GM21786 (cell line): ENCODE measurements at regions not wholly inside any gene's neighbourhood (a gene's known extent, or its start where the extent isn't known, plus 50 kb on each side); places are given as distances from the start of the nearest gene placed in this dataset.
"Not testable (repeated sequence)": the region's sequence is repeated elsewhere in the genome, so short reads cannot be mapped to it uniquely, and the experiment has no call there.

ENCODE experiments used
- ATAC-seq: cut with Tn5 transposase; IDR thresholded peaks from one replicate; pipeline ENCODE4 v1.9.1; 2021; ENCODE audit not compliant: unreplicated experiment

- no peak for ATAC-seq
These were observed 270.9 kb downstream of the SPRY1 start for GRCh38 chr4:123667496-123667895.

DNA sequence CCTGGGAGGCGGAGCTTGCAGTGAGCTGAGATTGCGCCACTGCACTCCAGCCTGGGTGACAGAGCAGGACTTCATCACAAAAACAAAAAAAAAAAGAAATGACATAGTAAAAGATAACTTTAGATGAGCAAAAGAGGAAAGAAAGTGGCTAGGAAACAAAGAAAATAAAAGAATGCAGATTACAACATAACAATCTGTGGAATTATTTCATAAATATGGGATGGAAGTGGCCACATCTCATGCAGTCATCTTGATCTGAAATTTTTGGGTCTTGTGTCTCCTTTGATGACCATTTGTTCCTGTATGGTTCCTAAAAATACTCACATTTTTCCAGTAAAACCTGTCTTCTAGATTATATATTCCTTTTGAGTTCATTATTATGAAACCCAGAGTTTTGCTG lies 271.4 kb downstream of the SPRY1 start:
- ATAC-seq, result no peak

GRCh38 chr4:123671636-123672404 lies 275.2 kb downstream of the SPRY1 start:
- peak; percentile 92 for ATAC-seq

- ATAC-seq, result no peak
These were observed 276.4 kb downstream of the SPRY1 start for GRCh38 chr4:123672987-123673386.

- no peak for ATAC-seq
These were observed 277.4 kb downstream of the SPRY1 start for GRCh38 chr4:123673971-123674370.

DNA sequence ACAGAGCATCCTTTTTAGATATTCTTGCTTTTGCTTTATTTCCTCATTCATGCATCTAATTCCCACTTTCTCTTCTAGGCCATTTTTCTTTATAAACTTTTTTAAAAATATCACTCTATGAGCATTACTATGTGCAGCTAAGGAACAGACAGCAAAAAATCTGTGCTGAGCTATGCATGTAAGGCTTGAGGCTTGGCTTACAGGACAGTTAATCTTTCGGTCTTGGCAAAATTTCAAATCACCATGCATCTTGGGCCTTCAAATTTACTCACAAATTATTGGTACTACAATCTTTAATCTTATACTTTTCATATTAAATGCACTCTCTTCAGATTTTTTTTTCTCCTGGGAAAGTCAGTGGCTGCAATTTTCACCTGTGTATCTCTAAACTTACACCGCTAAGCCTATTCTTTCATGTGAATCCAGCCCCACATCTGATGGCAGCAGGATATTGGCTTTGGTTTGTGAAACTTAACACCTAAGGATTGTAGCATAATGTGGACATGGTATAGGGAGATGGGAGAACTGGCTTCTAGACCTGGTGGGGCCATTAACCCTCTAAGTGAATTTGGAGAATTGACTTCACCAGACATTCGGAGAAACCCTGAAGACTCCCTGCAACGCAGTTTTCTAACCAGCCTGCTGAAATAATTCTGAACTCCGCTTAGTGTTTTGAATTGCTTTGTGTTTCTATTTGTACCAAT lies 278.3 kb downstream of the SPRY1 start:
- ATAC-seq, result no peak

GRCh38 chr4:123675567-123675966 lies 279.0 kb downstream of the SPRY1 start:
- no peak for ATAC-seq

GRCh38 chr4:123676071-123676889 lies 279.7 kb downstream of the SPRY1 start:
- no peak for ATAC-seq

GRCh38 chr4:123676890-123677229 lies 280.3 kb downstream of the SPRY1 start:
- ATAC-seq, result no peak

DNA sequence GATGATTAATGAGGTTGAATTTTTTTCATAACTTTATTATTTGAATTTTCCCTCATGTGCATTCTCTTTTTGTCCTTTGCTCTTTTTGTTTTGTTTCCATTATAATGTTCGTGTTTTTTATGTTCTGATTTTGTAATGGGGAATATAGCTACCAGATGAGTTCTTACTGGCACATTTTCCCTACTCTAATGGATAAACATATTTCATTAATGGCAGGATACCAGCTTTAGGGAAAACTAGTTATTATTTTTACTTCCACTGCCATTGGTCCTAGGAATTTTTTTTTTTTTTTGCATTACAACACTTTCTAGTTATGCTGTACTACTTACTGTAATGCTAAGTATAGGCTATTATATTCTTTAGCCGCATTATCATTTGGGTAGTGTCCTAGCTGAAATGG lies 286.3 kb downstream of the SPRY1 start:
- ATAC-seq, result no peak

GRCh38 chr4:123684937-123685336 lies 288.3 kb downstream of the SPRY1 start:
- ATAC-seq, result not testable (repeated sequence)

- not testable (repeated sequence) for ATAC-seq
These were observed 298.9 kb downstream of the SPRY1 start for GRCh38 chr4:123695531-123695930.

GRCh38 chr4:123696687-123697086 lies 300.1 kb downstream of the SPRY1 start:
- ATAC-seq, result no peak

DNA sequence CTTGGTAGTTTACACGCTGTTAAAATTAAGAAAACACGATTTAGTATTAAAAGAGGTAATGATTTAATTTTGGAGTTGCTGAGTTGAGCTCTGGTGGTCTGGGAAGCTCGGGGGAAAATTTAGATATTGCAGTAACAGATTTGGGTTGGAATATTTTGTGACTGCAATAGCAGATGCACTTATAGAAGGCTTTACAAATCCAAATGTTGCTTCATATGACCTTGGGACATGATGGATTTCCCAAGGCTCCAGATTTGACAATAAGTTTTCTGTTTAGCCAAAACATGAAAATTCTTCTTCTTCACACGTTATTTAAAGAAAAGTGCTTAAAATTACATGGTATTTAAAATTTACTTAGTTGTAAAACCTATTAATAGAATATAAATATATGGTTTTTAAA lies 302.0 kb downstream of the SPRY1 start:
- no peak for ATAC-seq

DNA sequence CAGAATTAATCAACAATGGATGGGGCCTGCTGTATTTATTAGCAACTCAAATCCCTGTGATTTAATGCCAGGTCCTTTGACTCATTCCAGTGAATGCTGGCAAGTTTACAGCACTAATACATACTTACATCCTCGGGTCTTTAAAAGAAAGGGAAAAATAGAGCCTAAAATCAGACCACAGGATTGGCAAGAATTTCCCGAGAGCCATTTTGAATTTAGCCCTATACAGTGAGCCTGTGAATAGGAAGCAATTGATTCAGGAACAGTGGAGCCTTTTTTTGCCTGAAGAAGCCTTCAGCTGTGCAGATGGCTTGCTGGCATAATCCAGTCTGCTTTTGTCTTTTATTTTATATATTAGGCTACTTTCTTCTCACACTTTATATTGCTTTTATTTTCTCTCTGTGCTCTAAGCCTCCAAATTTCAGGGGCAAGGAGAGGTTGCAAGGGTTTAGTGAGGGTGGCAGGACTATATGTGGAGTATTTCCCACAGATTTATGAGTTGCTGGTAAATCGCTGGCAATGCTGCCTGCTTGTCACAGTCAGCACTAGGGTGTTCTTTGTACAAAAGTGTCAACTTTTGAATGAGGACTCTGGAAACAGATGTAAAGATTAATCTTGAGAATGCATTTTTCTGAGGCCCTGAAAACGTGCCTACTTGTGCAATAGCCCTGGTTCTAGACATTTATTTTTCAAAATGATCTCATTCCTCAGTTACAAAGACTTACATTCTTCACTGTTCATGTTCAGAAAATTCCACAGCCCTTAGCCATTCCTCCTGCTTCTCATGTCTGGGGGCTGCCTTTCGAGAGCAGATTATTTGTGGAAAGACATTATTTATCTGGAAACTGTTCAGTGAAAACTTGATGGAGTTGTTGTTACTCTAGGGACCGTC lies 303.5 kb downstream of the SPRY1 start:
- ATAC-seq, result no peak

DNA sequence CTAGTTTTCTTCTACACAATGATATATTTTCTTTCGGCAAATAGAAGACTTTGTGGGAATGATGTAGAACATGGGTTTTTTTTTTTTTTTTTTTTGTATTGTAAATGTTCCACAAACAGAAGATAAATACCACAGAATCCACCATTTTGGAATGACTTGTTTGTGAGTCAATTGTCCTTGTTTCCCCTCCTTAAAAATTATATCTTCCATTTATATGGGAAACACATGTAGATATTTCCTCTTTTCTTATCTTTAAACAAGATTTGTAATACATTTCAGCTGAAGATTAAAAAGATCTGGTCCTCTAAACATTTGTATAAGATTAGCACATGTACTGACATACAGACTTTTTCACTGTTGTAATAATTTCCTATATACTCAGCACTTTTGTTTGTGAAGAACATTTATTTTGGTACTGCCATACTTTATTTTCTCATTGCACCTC lies 304.6 kb downstream of the SPRY1 start:
- no peak for ATAC-seq

- ATAC-seq, result no peak
These were observed 308.8 kb downstream of the SPRY1 start for GRCh38 chr4:123705419-123705818.

- no peak for ATAC-seq
These were observed 310.4 kb downstream of the SPRY1 start for GRCh38 chr4:123706973-123707372.

- no peak for ATAC-seq
These were observed 312.3 kb downstream of the SPRY1 start for GRCh38 chr4:123708902-123709301.

GRCh38 chr4:123709336-123709735 lies 312.7 kb downstream of the SPRY1 start:
- ATAC-seq, result no peak

DNA sequence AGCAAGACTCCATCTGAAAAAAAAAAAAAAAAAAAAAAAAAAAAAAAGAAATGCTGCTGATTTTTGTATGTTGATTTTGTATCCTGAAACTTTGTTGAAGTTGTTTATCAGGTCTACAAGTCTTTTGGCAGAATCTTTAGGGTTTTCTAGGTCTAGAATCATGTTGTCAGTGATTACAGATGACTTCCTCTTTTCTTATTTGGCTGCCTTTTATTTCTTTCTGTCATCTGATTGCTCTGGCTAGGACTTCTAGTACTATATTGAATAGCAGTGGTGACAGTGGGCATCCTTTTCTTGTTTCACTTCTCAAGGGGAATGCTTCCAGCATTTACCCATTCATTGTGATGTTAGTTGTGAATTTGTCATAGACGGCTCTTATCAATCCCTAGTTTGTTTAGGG lies 334.4 kb downstream of the SPRY1 start:
- no peak for ATAC-seq
